Retinal pigment epithelial cell (primary cell): ENCODE measurements at regions not wholly inside any gene's neighbourhood (a gene's known extent, or its start where the extent isn't known, plus 50 kb on each side); places are given as distances from the start of the nearest gene placed in this dataset.

Source experiments
- DNase-seq: peaks from one replicate; pipeline ENCODE4 v3.0.0-alpha.2; 2010; ENCODE audit warnings: low read depth
- H3K4me3 ChIP-seq: 2 replicates; pipeline ENCODE4 v1.5.1; 2011; ENCODE audit warnings: mild to moderate bottlenecking, low read length, control low read depth, moderate library complexity
- TF ChIP-seq, protein P1 (sequence below): conservative IDR thresholded peaks from 2 replicates; pipeline ENCODE4 v1.5.1; 2011; ENCODE audit warnings: low read depth, low read length, control low read depth, inconsistent platforms

GRCh38 chr2:16523711-16524110, 141.9 kb downstream of the CYRIA start:
- TF ChIP-seq, protein P1, sequence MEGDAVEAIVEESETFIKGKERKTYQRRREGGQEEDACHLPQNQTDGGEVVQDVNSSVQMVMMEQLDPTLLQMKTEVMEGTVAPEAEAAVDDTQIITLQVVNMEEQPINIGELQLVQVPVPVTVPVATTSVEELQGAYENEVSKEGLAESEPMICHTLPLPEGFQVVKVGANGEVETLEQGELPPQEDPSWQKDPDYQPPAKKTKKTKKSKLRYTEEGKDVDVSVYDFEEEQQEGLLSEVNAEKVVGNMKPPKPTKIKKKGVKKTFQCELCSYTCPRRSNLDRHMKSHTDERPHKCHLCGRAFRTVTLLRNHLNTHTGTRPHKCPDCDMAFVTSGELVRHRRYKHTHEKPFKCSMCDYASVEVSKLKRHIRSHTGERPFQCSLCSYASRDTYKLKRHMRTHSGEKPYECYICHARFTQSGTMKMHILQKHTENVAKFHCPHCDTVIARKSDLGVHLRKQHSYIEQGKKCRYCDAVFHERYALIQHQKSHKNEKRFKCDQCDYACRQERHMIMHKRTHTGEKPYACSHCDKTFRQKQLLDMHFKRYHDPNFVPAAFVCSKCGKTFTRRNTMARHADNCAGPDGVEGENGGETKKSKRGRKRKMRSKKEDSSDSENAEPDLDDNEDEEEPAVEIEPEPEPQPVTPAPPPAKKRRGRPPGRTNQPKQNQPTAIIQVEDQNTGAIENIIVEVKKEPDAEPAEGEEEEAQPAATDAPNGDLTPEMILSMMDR, result no peak
- DNase-seq, result no peak
- no peak overlapping the region for H3K4me3 ChIP-seq

DNA sequence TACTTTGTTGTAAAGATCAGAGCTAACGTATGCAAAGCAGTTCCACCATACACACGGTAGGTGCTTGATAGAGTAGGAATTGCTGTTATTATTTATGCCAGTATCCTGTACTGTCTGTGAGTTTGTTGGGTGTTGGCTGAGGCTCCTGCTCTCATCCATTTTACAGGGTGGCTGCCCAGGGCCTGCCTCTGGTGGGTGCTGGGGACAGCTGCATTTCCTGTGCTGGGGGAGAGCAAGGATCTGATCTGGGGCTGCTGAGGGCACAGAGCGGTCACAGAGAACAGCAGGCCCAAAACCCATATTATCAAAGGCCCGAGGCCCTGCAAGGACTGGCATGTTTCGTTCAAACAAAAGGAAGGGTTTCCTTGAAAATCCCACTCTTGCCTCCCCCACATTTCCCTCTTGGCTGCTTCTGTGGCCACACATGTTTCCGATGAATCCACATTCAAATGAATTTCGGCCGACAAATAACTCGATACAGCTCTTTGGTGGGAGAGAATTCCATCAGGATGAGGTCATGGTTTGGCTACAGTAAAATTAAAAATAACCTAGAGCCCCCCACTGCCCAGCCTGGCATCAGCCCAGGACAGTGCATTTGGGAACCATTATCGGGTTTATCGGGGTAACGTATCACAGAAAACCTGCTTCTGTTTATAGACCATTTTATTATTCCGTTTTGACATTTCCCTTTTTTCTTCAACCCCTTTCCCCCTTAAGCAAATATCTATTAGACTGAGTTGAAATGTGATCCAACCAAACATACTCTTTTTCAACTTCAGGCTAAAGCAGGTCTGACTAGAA, 143.4 kb downstream of the CYRIA start:
- no peak overlapping the region for H3K4me3 ChIP-seq
- no peak for DNase-seq
- TF ChIP-seq, protein P1, result no peak

GRCh38 chr2:16520891-16521290, 144.7 kb downstream of the CYRIA start:
- H3K4me3 ChIP-seq, result no peak overlapping the region
- no peak for DNase-seq
- TF ChIP-seq, protein P1, result no peak

GRCh38 chr2:16515696-16516095, 149.9 kb downstream of the CYRIA start:
- TF ChIP-seq, protein P1, result no peak
- DNase-seq, result no peak
- no peak overlapping the region for H3K4me3 ChIP-seq

DNA sequence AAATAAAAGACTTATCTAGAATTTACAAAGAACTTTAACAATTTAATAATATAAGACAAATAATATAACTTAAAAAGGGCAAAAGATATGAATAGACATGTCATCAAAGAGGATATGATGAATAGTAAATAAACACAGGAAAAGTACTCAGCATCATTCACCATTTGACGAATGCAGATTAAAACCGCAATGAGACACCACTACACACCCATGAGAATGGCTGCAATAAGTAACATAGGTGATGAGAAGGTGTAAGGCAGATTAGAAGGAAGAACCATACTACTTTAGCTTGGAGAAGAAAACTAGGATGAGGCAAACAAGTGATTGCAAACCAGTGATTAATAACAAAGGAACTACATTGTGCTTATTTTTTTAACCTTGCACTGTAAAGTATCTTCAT, 152.0 kb downstream of the CYRIA start:
- no peak for DNase-seq
- no peak overlapping the region for H3K4me3 ChIP-seq
- TF ChIP-seq, protein P1, result no peak

GRCh38 chr2:16511041-16511440, 154.6 kb downstream of the CYRIA start:
- TF ChIP-seq, protein P1, result no peak
- no peak overlapping the region for H3K4me3 ChIP-seq
- no peak for DNase-seq

DNA sequence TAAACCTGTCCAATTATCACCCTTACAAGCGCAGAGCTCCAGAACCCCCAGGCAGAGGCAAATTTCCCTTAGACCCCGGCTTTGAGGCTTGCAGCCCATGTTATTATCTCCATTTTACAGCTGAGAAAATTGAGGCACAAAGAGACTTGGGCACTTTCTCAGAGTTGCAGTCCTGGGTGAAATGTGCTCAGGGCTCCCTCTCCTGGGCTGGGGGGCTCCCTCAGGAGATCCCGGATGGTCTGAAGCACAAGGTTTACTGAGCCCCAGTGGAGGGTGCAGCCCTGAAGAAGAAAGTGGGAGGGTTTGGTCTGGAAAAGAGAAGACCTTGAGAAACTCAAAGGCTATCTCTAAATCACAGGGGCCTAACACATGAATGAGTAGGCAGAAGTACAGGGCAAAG, 156.6 kb downstream of the CYRIA start:
- TF ChIP-seq, protein P1, result no peak
- DNase-seq, result no peak
- no peak overlapping the region for H3K4me3 ChIP-seq
